H1 (cell line): ENCODE measurements at regions not wholly inside any gene's neighbourhood (a gene's known extent, or its start where the extent isn't known, plus 50 kb on each side); places are given as distances from the start of the nearest gene placed in this dataset.

Experiments used
- CTCF ChIA-PET: fragments of 300-600 bp; sonication (Branson Sonifier 250); formaldehyde crosslinking; loops from one replicate; lab custom pipeline; 2021; ENCODE audit not compliant: partially characterized antibody; lab: Charles Lee
- POLR2A ChIA-PET: fragments of 300-600 bp; sonication (Branson Sonifier 250); formaldehyde crosslinking; loops from one replicate; lab custom pipeline; 2021; ENCODE audit warnings: inconsistent platforms; ENCODE audit not compliant: partially characterized antibody; lab: Charles Lee
- DNase-seq, 2 experiments: peaks; one replicate each; pipeline versions ENCODE4 v3.0.0 to v3.0.0-alpha.2; 2010 to 2022; ENCODE audit warnings: low spot score in 2 of 2, low read depth in 1 of 2, mixed read lengths in 1 of 2
- FAIRE-seq: peaks from 2 replicates; lab custom pipeline; 2011; peaks lifted over from hg19 to GRCh38; lab: Jason Lieb, UNC
- H2AFZ ChIP-seq: 2 replicates; pipeline ENCODE4 v1.8.1; 2012; ENCODE audit warnings: low read length, inconsistent platforms
- H2AK5ac ChIP-seq: 2 replicates; pipeline ENCODE4 v1.6.1; 2013; ENCODE audit warnings: low read depth, low read length
- H2BK120ac ChIP-seq: replicated peaks from 2 replicates; pipeline ENCODE3; 2013; ENCODE audit warnings: low read depth, low read length, inconsistent platforms
- H2BK12ac ChIP-seq: 2 replicates; pipeline ENCODE4 v1.6.1; 2013; ENCODE audit warnings: low read depth, low read length
- H2BK15ac ChIP-seq: 2 replicates; pipeline ENCODE4 v1.6.1; 2013; ENCODE audit warnings: low read length
- H2BK20ac ChIP-seq: 2 replicates; pipeline ENCODE4 v1.6.1; 2013; ENCODE audit warnings: low read length
- H2BK5ac ChIP-seq: 2 replicates; pipeline ENCODE4 v1.6.1; 2013; ENCODE audit warnings: low read depth, low read length
- H3K14ac ChIP-seq: 2 replicates; pipeline ENCODE4 v1.6.1; 2013; ENCODE audit warnings: inconsistent platforms; ENCODE audit not compliant: insufficient read length
- H3K18ac ChIP-seq: 2 replicates; pipeline ENCODE4 v1.6.1; 2013; ENCODE audit warnings: low read length; ENCODE audit errors: extremely low read depth
- H3K23ac ChIP-seq: 2 replicates; pipeline ENCODE4 v1.6.1; 2013; ENCODE audit warnings: inconsistent platforms; ENCODE audit not compliant: insufficient read length
- H3K23me2 ChIP-seq: 2 replicates; pipeline ENCODE4 v1.6.1; 2013; ENCODE audit warnings: low read depth, low read length
- H3K27ac ChIP-seq: 2 replicates; pipeline ENCODE4 v1.6.1; 2011; ENCODE audit warnings: low read depth, low read length, inconsistent platforms
- H3K27me3 ChIP-seq, 4 experiments: replicated peaks in 1 of 4; 1 replicate in 1 of 4; 2 replicates in 3 of 4; pipeline versions ENCODE4 v1.6.1 to v1.8.1; 2011 to 2013; ENCODE audit warnings: low read length in 3 of 4, mild to moderate bottlenecking in 3 of 4, inconsistent platforms in 2 of 4, mixed read lengths in 2 of 4, moderate library complexity in 1 of 4; ENCODE audit not compliant: control insufficient read depth in 3 of 4, insufficient read depth in 3 of 4; ENCODE audit errors: extremely low read depth in 1 of 4
- H3K36me3 ChIP-seq, 4 experiments: 2 replicates each; pipeline versions ENCODE4 v1.6.1 to v1.8.1; 2011 to 2013; ENCODE audit warnings: mild to moderate bottlenecking in 4 of 4, low read length in 3 of 4, moderate library complexity in 2 of 4, control low read depth in 1 of 4, inconsistent platforms in 1 of 4; ENCODE audit not compliant: insufficient read depth in 4 of 4, control insufficient read depth in 2 of 4
- H3K4ac ChIP-seq: replicated peaks from 2 replicates; pipeline ENCODE3; 2013; ENCODE audit warnings: low read length, low read depth, mixed read lengths, inconsistent platforms; ENCODE audit not compliant: insufficient read length
- H3K4me1 ChIP-seq, 4 experiments: replicated peaks in 1 of 4; 1 replicate in 1 of 4; 2 replicates in 3 of 4; pipeline versions ENCODE4 v1.6.1 to v1.8.1; 2011 to 2013; ENCODE audit warnings: low read length in 3 of 4, inconsistent platforms in 2 of 4, mixed read lengths in 1 of 4; ENCODE audit not compliant: insufficient read depth in 4 of 4, control insufficient read depth in 3 of 4
- H3K4me2 ChIP-seq, 2 experiments: 2 replicates each; pipeline versions ENCODE4 v1.6.1 to v1.8.1; 2011 to 2013; ENCODE audit warnings: low read depth in 2 of 2, low read length in 2 of 2, control low read depth in 1 of 2, inconsistent platforms in 1 of 2, mild to moderate bottlenecking in 1 of 2; ENCODE audit not compliant: insufficient read depth in 1 of 2
- H3K4me3 ChIP-seq, 4 experiments: fragments of 200-600, 300-600 bp in 1 of 4; sonication (generic), shearing (Covaris generic), sonication (Bioruptor Twin) in 1 of 4; 2 replicates each; pipeline versions ENCODE4 v1.5.1 to v1.8.1; 2011 to 2016; ENCODE audit warnings: low read length in 4 of 4, low read depth in 3 of 4, control low read depth in 2 of 4, inconsistent platforms in 2 of 4, mild to moderate bottlenecking in 2 of 4, mixed read lengths in 1 of 4, moderate library complexity in 1 of 4; ENCODE audit not compliant: insufficient read depth in 2 of 4; ENCODE audit errors: extremely low read depth in 1 of 4
- H3K56ac ChIP-seq: replicated peaks from 2 replicates; pipeline ENCODE3; 2013; ENCODE audit warnings: low read depth, mild to moderate bottlenecking, mixed read lengths, low read length, inconsistent platforms; ENCODE audit not compliant: insufficient read length
- H3K79me1 ChIP-seq: 2 replicates; pipeline ENCODE4 v1.6.1; 2013; ENCODE audit warnings: low read depth, low read length, control low read depth
- H3K79me2 ChIP-seq, 2 experiments: 2 replicates each; pipeline versions ENCODE4 v1.6.1 to v1.8.1; 2012 to 2013; ENCODE audit warnings: low read length in 2 of 2, mild to moderate bottlenecking in 2 of 2, inconsistent platforms in 1 of 2; ENCODE audit not compliant: insufficient read depth in 2 of 2, control insufficient read depth in 1 of 2
- H3K9ac ChIP-seq, 4 experiments: replicated peaks in 1 of 4; 1 replicate in 1 of 4; 2 replicates in 3 of 4; pipeline versions ENCODE4 v1.6.1 to v1.8.1; 2011 to 2013; ENCODE audit warnings: low read depth in 3 of 4, low read length in 3 of 4, control low read depth in 2 of 4, mild to moderate bottlenecking in 2 of 4, moderate library complexity in 2 of 4, inconsistent platforms in 1 of 4; ENCODE audit errors: extremely low read depth in 1 of 4
- H3K9me3 ChIP-seq, 2 experiments: 2 replicates each; pipeline versions ENCODE4 v1.6.1 to v1.8.1; 2012 to 2013; ENCODE audit warnings: mild to moderate bottlenecking in 2 of 2, moderate library complexity in 2 of 2, control low read depth in 1 of 2, inconsistent platforms in 1 of 2, low read depth in 1 of 2, low read length in 1 of 2, mixed read lengths in 1 of 2; ENCODE audit not compliant: insufficient read depth in 2 of 2
- H4K20me1 ChIP-seq, 2 experiments: replicated peaks in 1 of 2; 2 replicates each; pipeline versions ENCODE3 to v1.8.1; 2011 to 2013; ENCODE audit warnings: inconsistent platforms in 2 of 2, low read length in 2 of 2, mild to moderate bottlenecking in 1 of 2; ENCODE audit not compliant: insufficient read depth in 2 of 2, control insufficient read depth in 1 of 2
- H4K5ac ChIP-seq: 2 replicates; pipeline ENCODE4 v1.6.1; 2013; ENCODE audit warnings: low read length, low read depth, mixed read lengths, inconsistent platforms; ENCODE audit not compliant: insufficient read length
- H4K8ac ChIP-seq: 2 replicates; pipeline ENCODE4 v1.8.0; 2013; ENCODE audit warnings: mild to moderate bottlenecking, moderate library complexity, low read length, inconsistent platforms; ENCODE audit not compliant: insufficient read depth; ENCODE audit errors: extremely low read depth
- H4K91ac ChIP-seq: replicated peaks from 2 replicates; pipeline ENCODE3; 2013; ENCODE audit warnings: low read length, mixed read lengths, inconsistent platforms; ENCODE audit not compliant: insufficient read length
- BACH1 ChIP-seq: IDR thresholded peaks from 2 replicates; pipeline ENCODE4 v1.6.1; 2012; ENCODE audit warnings: low read length, improper control_type of control experiment
- CBX8 ChIP-seq: fragments of 300-800, 300-1000 bp; sonication (generic); IDR thresholded peaks from 2 replicates; pipeline ENCODE4 v1.7.1; 2016; ENCODE audit warnings: low read depth, low read length, borderline replicate concordance
- HDAC2 ChIP-seq, 2 experiments: fragments of 300-600 bp in 1 of 2; sonication (generic) in 1 of 2; IDR thresholded peaks; 2 replicates each; pipeline ENCODE4 v1.6.1; 2011 to 2012; ENCODE audit warnings: low read depth in 2 of 2, low read length in 2 of 2, mild to moderate bottlenecking in 2 of 2, moderate library complexity in 2 of 2, borderline replicate concordance in 1 of 2, inconsistent platforms in 1 of 2
- JUN ChIP-seq: IDR thresholded peaks from 2 replicates; pipeline ENCODE4 v1.6.1; 2011; ENCODE audit warnings: low read depth, mild to moderate bottlenecking, improper control_type of control experiment, low read length
- KDM4A ChIP-seq: IDR thresholded peaks from one replicate; pipeline ENCODE4 v1.7.1; 2012; ENCODE audit warnings: low read depth, mild to moderate bottlenecking, moderate library complexity, low read length, inconsistent platforms; ENCODE audit not compliant: severe bottlenecking
- MAFK ChIP-seq: IDR thresholded peaks from 2 replicates; pipeline ENCODE4 v1.6.1; 2012; ENCODE audit warnings: low read depth, mild to moderate bottlenecking, improper control_type of control experiment, low read length
- MAX ChIP-seq: IDR thresholded peaks from 2 replicates; pipeline ENCODE4 v1.6.1; 2012; ENCODE audit warnings: inconsistent platforms
- POLR2AphosphoS5 ChIP-seq: IDR thresholded peaks from 2 replicates; pipeline ENCODE4 v1.6.1; 2011; ENCODE audit warnings: low read depth, low read length
- RXRA ChIP-seq: IDR thresholded peaks from 2 replicates; pipeline ENCODE4 v1.6.1; 2011; ENCODE audit warnings: low read depth, mild to moderate bottlenecking, low read length, moderate library complexity; ENCODE audit not compliant: insufficient read depth
- SIX5 ChIP-seq: IDR thresholded peaks from 2 replicates; pipeline ENCODE4 v1.6.1; 2011; ENCODE audit warnings: mild to moderate bottlenecking, low read depth, low read length
- SRF ChIP-seq: IDR thresholded peaks from 2 replicates; pipeline ENCODE4 v1.6.1; 2011; ENCODE audit warnings: mild to moderate bottlenecking, low read depth, low read length, moderate library complexity
- TAF1 ChIP-seq: IDR thresholded peaks from 2 replicates; pipeline ENCODE4 v1.6.1; 2011; ENCODE audit warnings: mild to moderate bottlenecking, low read depth, low read length
- YY1 ChIP-seq: IDR thresholded peaks from 2 replicates; pipeline ENCODE4 v1.6.1; 2011; ENCODE audit warnings: low read depth, mild to moderate bottlenecking, low read length
- ZNF274 ChIP-seq: IDR thresholded peaks from 2 replicates; pipeline ENCODE4 v1.7.0; 2012; ENCODE audit warnings: low read length, borderline replicate concordance; ENCODE audit errors: extremely low read depth
- WGBS, 2 experiments: shearing (Covaris generic) in 1 of 2; methylation state at CpG; one replicate each; pipeline versions ENCODE4 v1.1.6 to v1.1.7; 2013 to 2015; ENCODE audit warnings: low lambda C conversion rate in 2 of 2, mixed read lengths in 2 of 2, inconsistent platforms in 1 of 2, low coverage in 1 of 2, missing lambda C conversion rate in 1 of 2; ENCODE audit not compliant: insufficient replicate concordance in 2 of 2, insufficient coverage in 1 of 2, insufficient read length in 1 of 2; ENCODE audit errors: extremely low coverage in 1 of 2, missing lambda C conversion rate in 1 of 2; 5-methylcytosine and 5-hydroxymethylcytosine counted together

- POLR2A ChIA-PET: no interaction called here
- no peak overlapping the region for H3K9ac ChIP-seq
Measured at GRCh38 chr15:91561371-91562100, 292.0 kb upstream of the SLCO3A1 start.

More at GRCh38 chr15:91561371-91562100, 292.0 kb upstream of the SLCO3A1 start:
- Histone ChIP-seq H3K79me1 (no peaks in the 10 kb centered on the region), H2AK5ac (no peak overlapping the region), H3K36me3 (no peaks in the 10 kb centered on the region), H4K91ac (no peak overlapping the region), H3K18ac (no peak overlapping the region), H3K79me2 (no peaks in the 10 kb centered on the region), H2BK15ac (no peak overlapping the region), H3K56ac (no peak overlapping the region), H3K14ac (no peak overlapping the region), H4K20me1 (no peaks in the 10 kb centered on the region), H3K4me1 (no peaks in the 10 kb centered on the region; a peak in 1 of 7 replicates), H3K27me3 (no peaks in the 10 kb centered on the region), H2BK20ac (no peak overlapping the region), H3K4me3 (no peak overlapping the region), H3K4ac (no peak overlapping the region), H3K9me3 (no peaks in the 10 kb centered on the region), H2AFZ (no peak overlapping the region), H3K4me2 (no peak overlapping the region), H2BK5ac (no peak overlapping the region), H2BK12ac (no peak overlapping the region), H4K5ac (no peak overlapping the region), H2BK120ac (no peak overlapping the region), H4K8ac (no peak overlapping the region), H3K27ac (no peak overlapping the region), H3K23ac (no peak overlapping the region), H3K23me2 (no peaks in the 10 kb centered on the region)
- CTCF ChIA-PET: interaction anchor here (0.9 to 1.2 kb wide), 3 partner anchors 42 to 191 kb away, joined by 3 read pairs; no protein-coding TSS in a partner anchor
- no peak for TF ChIP-seq SIX5
- TF ChIP-seq JUN: no peak
- TF ChIP-seq RXRA: no peak
- no peak for TF ChIP-seq YY1
- no peak for TF ChIP-seq TAF1
- TF ChIP-seq SRF: no peak
- TF ChIP-seq KDM4A: no peak
- no peak for TF ChIP-seq MAFK
- no peak for TF ChIP-seq POLR2AphosphoS5
- TF ChIP-seq MAX: no peak
- TF ChIP-seq ZNF274: no peak
- no peak for TF ChIP-seq CBX8
- TF ChIP-seq HDAC2 (IDR thresholded peaks at IDR 0.05; ENCODE audit: borderline replicate concordance in 1 of 2, low read depth in 2 of 2, low read length in 2 of 2): no peak
- TF ChIP-seq BACH1: no peak
- no peak for DNase-seq
- no peak for FAIRE-seq
- 92% methylated on average over 11 of the region's 11 CpGs; no CpG with 5 or more reads in 1 of the 2 experiments for WGBS, 2 experiments
